ENCODE measurements at regions not wholly inside any gene's neighbourhood (a gene's known extent, or its start where the extent isn't known, plus 50 kb on each side); places are given as distances from the start of the nearest gene placed in this dataset.

DNA sequence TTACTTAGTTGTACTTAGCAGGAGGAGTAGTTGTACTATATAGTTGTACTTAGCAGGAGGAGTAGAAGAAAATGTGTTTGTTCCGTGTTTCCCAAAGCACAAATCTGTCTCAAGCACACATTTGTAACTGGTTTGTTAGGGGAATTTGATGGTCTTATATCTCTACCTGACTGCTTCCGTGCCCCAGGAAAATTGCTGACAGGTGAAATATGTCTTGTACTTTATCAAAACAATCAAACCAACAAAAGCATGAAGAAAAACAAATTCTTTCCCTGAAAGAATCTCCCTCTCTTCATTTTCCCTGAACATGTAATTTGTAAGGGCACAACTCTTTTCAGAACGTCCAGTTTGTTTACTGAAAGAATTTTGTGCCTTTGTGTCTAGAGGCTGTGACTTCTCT, 106.6 kb upstream of the RGS17 start:
- TF ChIP-seq POLR2AphosphoS5 (IDR thresholded peaks at IDR 0.05; ENCODE audit: low read depth, low read length) (no peak), TAF1 (IDR thresholded peaks at IDR 0.05; ENCODE audit: borderline replicate concordance, insufficient read depth, low read length) (no peak), SIN3A (IDR thresholded peaks at IDR 0.05; ENCODE audit: borderline replicate concordance, insufficient read depth, low read length) (no peak)

Measured in PFSK-1 (cell line).